ENCODE measurements at regions not wholly inside any gene's neighbourhood (a gene's known extent, or its start where the extent isn't known, plus 50 kb on each side); places are given as distances from the start of the nearest gene placed in this dataset.

- TF ChIP-seq CTCF (IDR thresholded peaks at IDR 0.05) (no peak), POLR2A (IDR thresholded peaks at IDR 0.05) (no peak), POLR2AphosphoS5 (IDR thresholded peaks at IDR 0.05) (no peak)
These were observed 72.2 kb downstream of the ADAMTS1 start for GRCh38 chr21:26773058-26773457.
